ENCODE measurements at regions not wholly inside any gene's neighbourhood (a gene's known extent, or its start where the extent isn't known, plus 50 kb on each side); places are given as distances from the start of the nearest gene placed in this dataset.
"Not testable (repeated sequence)": the region's sequence is repeated elsewhere in the genome, so short reads cannot be mapped to it uniquely, and the experiment has no call there.

DNA sequence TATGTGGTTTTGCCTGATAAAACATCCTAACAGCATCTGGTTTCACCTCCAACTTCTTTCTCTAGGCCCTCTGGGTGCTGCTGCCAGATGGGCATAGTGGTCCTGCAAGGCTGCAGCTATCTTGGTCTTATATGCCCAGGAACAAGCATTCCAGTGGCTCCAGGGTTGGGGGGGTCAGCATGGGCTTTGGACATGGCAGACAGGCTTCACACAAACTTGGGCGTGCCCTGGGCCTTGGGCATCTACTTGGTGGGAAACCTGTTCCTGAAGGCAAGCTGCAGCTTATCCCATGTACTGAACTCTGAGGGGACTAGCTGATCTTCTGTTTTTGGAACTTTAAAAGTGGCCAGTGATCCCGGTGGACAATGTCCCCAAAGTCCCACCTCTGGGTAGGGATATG lies 54.9 kb upstream of the ZNF678 start:
- intact Hi-C loops (cut with micrococcal nuclease) = no loop called here
- no peak overlapping the region for H3K27ac Mint-ChIP-seq (ENCODE audit: low read depth, unreplicated experiment)
- ChIA-PET POLR2A (no interaction called here), CTCF (no interaction called here)
- no peak overlapping the region for H3K4me3 Mint-ChIP-seq (ENCODE audit: unreplicated experiment)
- no peaks in the 10 kb centered on the region for H3K9me3 Mint-ChIP-seq (ENCODE audit: unreplicated experiment)
- DNase-seq (ENCODE audit: unreplicated experiment) = no peak
- no TSS peak for BruUV-seq (replicated peaks)
- H3K36me3 Mint-ChIP-seq (ENCODE audit: insufficient read depth, unreplicated experiment) = no peaks in the 10 kb centered on the region
- TF ChIP-seq CTCF (IDR thresholded peaks at IDR 0.05; ENCODE audit: unreplicated experiment) = no peak
- H3K4me1 Mint-ChIP-seq (ENCODE audit: insufficient read depth, unreplicated experiment) = no peaks in the 10 kb centered on the region
- H3K27me3 Mint-ChIP-seq (ENCODE audit: insufficient read depth, unreplicated experiment) = no peaks in the 10 kb centered on the region

GRCh38 chr1:227506490-227507393 lies 56.6 kb upstream of the ZNF678 start:
- H3K4me3 Mint-ChIP-seq (ENCODE audit: unreplicated experiment); CTCF ChIA-PET; DNase-seq (ENCODE audit: unreplicated experiment); H3K9me3 Mint-ChIP-seq (ENCODE audit: unreplicated experiment); H3K27me3 Mint-ChIP-seq (ENCODE audit: insufficient read depth, unreplicated experiment); H3K27ac Mint-ChIP-seq (ENCODE audit: low read depth, unreplicated experiment); POLR2A ChIA-PET; H3K36me3 Mint-ChIP-seq (ENCODE audit: insufficient read depth, unreplicated experiment); H3K4me1 Mint-ChIP-seq (ENCODE audit: insufficient read depth, unreplicated experiment); intact Hi-C loops (cut with micrococcal nuclease); BruUV-seq (replicated peaks): not testable (repeated sequence)

- CTCF ChIA-PET; POLR2A ChIA-PET; intact Hi-C loops (cut with micrococcal nuclease); DNase-seq (ENCODE audit: unreplicated experiment); H3K4me3 Mint-ChIP-seq (ENCODE audit: unreplicated experiment); H3K9me3 Mint-ChIP-seq (ENCODE audit: unreplicated experiment); H3K4me1 Mint-ChIP-seq (ENCODE audit: insufficient read depth, unreplicated experiment); H3K27me3 Mint-ChIP-seq (ENCODE audit: insufficient read depth, unreplicated experiment); H3K27ac Mint-ChIP-seq (ENCODE audit: low read depth, unreplicated experiment); H3K36me3 Mint-ChIP-seq (ENCODE audit: insufficient read depth, unreplicated experiment); BruUV-seq (replicated peaks): not testable (repeated sequence)
These were observed 67.3 kb upstream of the ZNF678 start for GRCh38 chr1:227496045-227496444.

DNA sequence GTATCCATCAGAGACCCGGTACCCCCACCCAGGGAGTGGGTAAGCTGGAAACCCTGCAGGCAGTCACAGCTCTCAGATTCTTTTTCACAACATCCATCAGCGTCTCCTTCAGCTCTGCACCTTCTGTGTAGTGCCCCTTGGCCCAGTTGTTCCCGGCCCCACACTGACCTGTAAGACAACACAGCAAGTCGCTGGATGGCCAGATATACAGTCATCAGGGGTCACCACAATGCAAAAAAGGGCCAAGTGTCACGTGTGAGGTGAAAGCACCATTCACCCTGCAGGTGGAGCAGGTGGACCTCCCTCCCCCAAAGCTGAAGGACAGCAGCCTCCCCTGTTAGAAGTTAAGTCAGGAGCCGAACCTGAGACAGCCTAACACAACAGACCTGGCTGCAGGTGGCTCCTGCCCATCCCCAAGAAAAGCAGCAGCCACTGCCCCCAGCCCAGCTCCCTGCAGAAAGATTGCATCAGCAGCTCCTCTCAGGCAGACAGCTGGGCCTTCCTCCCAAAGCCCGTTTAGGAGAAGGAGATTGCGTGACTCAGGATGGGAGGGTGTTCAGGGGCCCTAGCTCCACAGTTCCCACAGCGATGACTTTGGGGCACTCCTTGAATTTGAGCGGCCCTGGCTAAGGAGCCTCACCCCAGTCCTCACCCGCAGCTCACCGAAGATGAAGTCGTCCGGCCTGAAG lies 69.3 kb upstream of the ZNF678 start:
- DNase-seq (ENCODE audit: unreplicated experiment); POLR2A ChIA-PET; H3K4me1 Mint-ChIP-seq (ENCODE audit: insufficient read depth, unreplicated experiment); BruUV-seq (replicated peaks); H3K9me3 Mint-ChIP-seq (ENCODE audit: unreplicated experiment); H3K4me3 Mint-ChIP-seq (ENCODE audit: unreplicated experiment); H3K27ac Mint-ChIP-seq (ENCODE audit: low read depth, unreplicated experiment); H3K36me3 Mint-ChIP-seq (ENCODE audit: insufficient read depth, unreplicated experiment); intact Hi-C loops (cut with micrococcal nuclease); CTCF ChIA-PET; H3K27me3 Mint-ChIP-seq (ENCODE audit: insufficient read depth, unreplicated experiment): not testable (repeated sequence)

GRCh38 chr1:227490478-227490877 lies 72.9 kb upstream of the ZNF678 start:
- intact Hi-C loops (cut with micrococcal nuclease) = no loop called here
- no peaks in the 10 kb centered on the region for H3K27me3 Mint-ChIP-seq (ENCODE audit: insufficient read depth, unreplicated experiment)
- H3K9me3 Mint-ChIP-seq (ENCODE audit: unreplicated experiment) = no peaks in the 10 kb centered on the region
- ChIA-PET POLR2A (interaction anchor here (0.6 to 1.8 kb wide), 2 partner anchors 9 to 905 kb away, joined by 3 to 5 read pairs; no protein-coding TSS in a partner anchor), CTCF (interaction anchor here (0.5 to 4.5 kb wide), 4 partner anchors 9 to 269 kb away, joined by 3 to 27 read pairs (median 4); no protein-coding TSS in a partner anchor)
- DNase-seq (ENCODE audit: unreplicated experiment) = no peak
- H3K4me1 Mint-ChIP-seq (ENCODE audit: insufficient read depth, unreplicated experiment) = no peaks in the 10 kb centered on the region
- no peak overlapping the region for H3K27ac Mint-ChIP-seq (ENCODE audit: low read depth, unreplicated experiment)
- no peaks in the 10 kb centered on the region for H3K36me3 Mint-ChIP-seq (ENCODE audit: insufficient read depth, unreplicated experiment)
- TF ChIP-seq CTCF (IDR thresholded peaks at IDR 0.05; ENCODE audit: unreplicated experiment) = no peak
- H3K4me3 Mint-ChIP-seq (ENCODE audit: unreplicated experiment) = no peak overlapping the region
- BruUV-seq (replicated peaks) = no TSS peak

Measured in MCF 10A (cell line).